AG04449 (cell line): ENCODE measurements at regions not wholly inside any gene's neighbourhood (a gene's known extent, or its start where the extent isn't known, plus 50 kb on each side); places are given as distances from the start of the nearest gene placed in this dataset.

Experiments used
- CTCF ChIA-PET: fragments of 350-600 bp; formaldehyde crosslinking; extraction: SDS; loops from one replicate; lab custom pipeline; 2021; ENCODE audit warnings: antibody characterized with exemption; lab: Yijun Ruan, JAX
- POLR2A ChIA-PET: fragments of 400-600, 350-600 bp; formaldehyde crosslinking; extraction: SDS; loops from one replicate; lab custom pipeline; 2020; ENCODE audit warnings: antibody characterized with exemption, inconsistent platforms; lab: Yijun Ruan, JAX
- DNase-seq: peaks from one replicate; pipeline ENCODE4 v3.0.0-alpha.2; 2010; ENCODE audit warnings: low read depth, low spot score
- H3K4me3 ChIP-seq: 2 replicates; pipeline ENCODE4 v1.5.1; 2011; ENCODE audit warnings: low read depth, mild to moderate bottlenecking, control low read depth, low read length
- CTCF ChIP-seq: IDR thresholded peaks from one replicate; pipeline ENCODE4 v1.5.1; 2011; ENCODE audit warnings: mild to moderate bottlenecking, moderate library complexity, low read length, control low read depth, inconsistent platforms; ENCODE audit not compliant: insufficient read depth; ENCODE audit errors: missing control alignments

DNA sequence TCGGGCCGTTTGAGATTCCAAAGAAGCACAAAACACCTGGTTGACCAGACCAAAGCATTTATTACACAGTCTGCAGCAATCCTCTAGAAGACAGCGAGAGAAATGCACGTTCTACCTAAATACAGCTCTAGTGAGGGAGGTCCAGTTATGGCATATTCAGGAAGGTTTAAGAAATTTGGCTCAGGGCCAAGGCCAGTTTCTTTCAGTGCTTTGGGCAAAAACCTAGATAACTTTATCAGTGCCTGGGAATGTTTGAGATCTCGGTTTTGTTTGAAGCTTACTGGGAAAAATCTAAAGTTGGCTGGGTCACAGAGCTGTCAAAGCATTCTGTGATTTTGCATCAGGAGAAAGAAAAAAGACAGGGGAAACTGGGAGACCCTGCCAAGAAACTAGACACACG is 514.0 kb upstream of the TMPRSS15 start:
- POLR2A ChIA-PET, result no interaction called here
- CTCF ChIA-PET, result no interaction called here
- no peak overlapping the region for H3K4me3 ChIP-seq
- DNase-seq, result no peak
- no peak for TF ChIP-seq CTCF

GRCh38 chr21:18931237-18931636 is 527.7 kb upstream of the TMPRSS15 start:
- no peak overlapping the region for H3K4me3 ChIP-seq
- CTCF ChIA-PET, result no interaction called here
- no peak for TF ChIP-seq CTCF
- POLR2A ChIA-PET, result no interaction called here
- DNase-seq, result no peak

DNA sequence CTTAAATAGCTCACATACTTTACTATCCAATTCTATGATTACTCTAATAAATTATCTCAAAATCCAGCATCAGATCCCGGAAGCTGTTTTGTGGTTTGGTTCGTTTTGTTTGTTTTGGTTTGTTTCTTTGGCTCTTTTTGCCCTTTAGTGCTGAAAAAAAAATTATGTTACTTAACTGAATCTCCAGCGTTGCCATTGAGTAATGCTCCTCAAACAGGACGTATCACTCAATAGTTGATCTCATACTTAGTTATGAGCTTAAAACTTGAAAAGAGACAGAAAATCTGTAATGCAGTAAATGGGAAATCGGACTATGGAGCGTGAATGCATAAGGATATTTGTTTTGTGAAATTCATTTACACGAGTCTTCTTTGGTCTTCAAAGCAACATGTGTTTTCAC is 533.8 kb upstream of the TMPRSS15 start:
- CTCF ChIA-PET, result no interaction called here
- H3K4me3 ChIP-seq, result no peak overlapping the region
- DNase-seq, result no peak
- POLR2A ChIA-PET, result no interaction called here
- TF ChIP-seq CTCF, result no peak

DNA sequence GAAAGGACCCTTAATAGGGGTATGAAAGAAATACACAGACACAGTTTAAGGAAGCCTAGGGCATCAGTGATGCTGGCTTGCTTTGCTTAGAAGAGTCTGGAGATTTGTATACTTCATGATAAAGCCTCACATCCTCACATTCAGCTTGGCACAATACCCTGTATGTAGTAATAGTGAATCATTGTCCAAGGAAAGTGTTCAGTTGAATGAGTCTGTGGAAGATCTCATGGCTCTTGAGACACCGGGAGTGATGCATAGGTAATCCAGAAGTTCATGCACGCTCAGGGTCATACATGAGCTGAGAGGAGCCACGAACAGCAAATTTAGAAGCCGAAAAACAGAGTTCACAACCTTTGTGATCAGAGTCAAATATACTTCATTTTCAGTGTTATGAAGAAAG is 537.2 kb upstream of the TMPRSS15 start:
- H3K4me3 ChIP-seq, result no peak overlapping the region
- TF ChIP-seq CTCF, result no peak
- CTCF ChIA-PET, result no interaction called here
- POLR2A ChIA-PET, result no interaction called here
- no peak for DNase-seq

GRCh38 chr21:18950045-18950740 is 546.6 kb upstream of the TMPRSS15 start:
- POLR2A ChIA-PET, result no interaction called here
- TF ChIP-seq CTCF, result no peak

DNA sequence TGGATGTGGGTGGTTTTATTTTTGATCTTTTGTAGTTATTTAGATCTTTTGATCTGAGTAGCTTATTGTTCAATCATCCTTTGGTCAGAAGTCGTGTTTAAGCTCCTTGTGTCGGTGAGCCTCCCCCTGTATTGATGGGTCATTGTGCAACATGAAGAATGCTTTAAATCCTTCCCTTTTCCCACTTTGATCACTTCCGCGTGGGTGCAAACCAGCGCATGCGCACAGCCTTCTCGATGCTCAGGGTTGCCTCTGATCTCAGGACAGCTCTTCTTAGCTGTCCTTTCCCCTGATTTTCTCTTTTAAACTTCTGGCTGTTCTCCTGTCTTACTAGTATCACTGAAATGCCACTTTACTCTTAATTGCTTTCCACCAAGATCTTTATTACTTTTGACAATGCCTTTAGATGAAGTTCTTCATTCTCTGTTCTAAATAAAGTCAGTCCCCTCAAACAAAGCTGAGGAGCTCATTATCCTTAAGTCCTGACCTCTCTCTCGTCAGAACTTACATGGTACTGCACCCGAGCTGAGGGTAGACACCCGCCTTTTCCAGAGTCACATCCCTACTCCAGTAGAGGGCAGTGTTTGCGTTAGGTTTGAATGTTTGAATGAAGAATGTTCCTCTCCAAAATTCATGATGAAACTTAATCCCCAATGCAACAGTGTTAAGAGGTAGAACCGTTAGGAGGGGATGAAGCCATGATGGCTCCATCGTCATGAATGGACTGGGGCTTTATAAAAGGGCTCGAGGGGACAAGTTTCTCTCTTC is 547.9 kb upstream of the TMPRSS15 start:
- DNase-seq, result no peak

More at GRCh38 chr21:18950045-18950740, 546.6 kb upstream of the TMPRSS15 start:
- CTCF ChIA-PET, result no interaction called here
- no peak for DNase-seq
- no peak overlapping the region for H3K4me3 ChIP-seq

More for the DNA sequence above, 547.9 kb upstream of the TMPRSS15 start:
- no peak overlapping the region for H3K4me3 ChIP-seq
- POLR2A ChIA-PET, result no interaction called here
- CTCF ChIA-PET, result no interaction called here
- no peak for TF ChIP-seq CTCF
